ENCODE measurements at regions not wholly inside any gene's neighbourhood (a gene's known extent, or its start where the extent isn't known, plus 50 kb on each side); places are given as distances from the start of the nearest gene placed in this dataset.
"Not testable (repeated sequence)": the region's sequence is repeated elsewhere in the genome, so short reads cannot be mapped to it uniquely, and the experiment has no call there.

- H3K9me3 ChIP-seq; H3K4me3 ChIP-seq; H3K27me3 ChIP-seq; H3K4me1 ChIP-seq; DNase-seq; intact Hi-C loops (cut with DNase I; ENCODE audit: low total_unique reads); H3K27ac ChIP-seq; H3K36me3 ChIP-seq: not testable (repeated sequence)
- WGBS, 5 donors, result 91 to 96% (median 95%) methylated on average over 15 to 32 of the region's 32 CpGs
Observed at GRCh38 chr4:183044924-183045640, 54.0 kb upstream of the WWC2 start.

GRCh38 chr4:183038436-183038835 lies 60.6 kb upstream of the WWC2 start:
- WGBS, 5 donors, result 84 to 97% (median 94%) methylated on average over 3 of the region's 3 CpGs
- Histone ChIP-seq H3K9me3 (no peaks in the 10 kb centered on the region), H3K4me1 (no peaks in the 10 kb centered on the region), H3K4me3 (no peak overlapping the region), H3K36me3 (no peaks in the 10 kb centered on the region), H3K27ac (no peak overlapping the region), H3K27me3 (peaks cover 0 to 7% (median 0%) of the 10 kb centered on the region in 3 donors)
- no peak for DNase-seq
- intact Hi-C loops (cut with DNase I; ENCODE audit: low total_unique reads), result no loop called here
- TF ChIP-seq POLR2A (IDR thresholded peaks at IDR 0.05), result no peak
- TF ChIP-seq EP300 (IDR thresholded peaks at IDR 0.05), result no peak
- no peak for TF ChIP-seq CTCF (IDR thresholded peaks at IDR 0.05)
- no peak for TF ChIP-seq POLR2AphosphoS5 (IDR thresholded peaks at IDR 0.05)

- Histone ChIP-seq H3K36me3 (no peaks in the 10 kb centered on the region), H3K27ac (no peak overlapping the region), H3K9me3 (no peaks in the 10 kb centered on the region), H3K4me3 (no peak overlapping the region), H3K27me3 (peaks cover 0 to 7% (median 0%) of the 10 kb centered on the region in 3 donors), H3K4me1 (no peaks in the 10 kb centered on the region)
- DNase-seq, result no peak
- 32 to 44% (median 33%) methylated on average over 7 of the region's 7 CpGs for WGBS, 5 donors
- TF ChIP-seq EP300 (IDR thresholded peaks at IDR 0.05) (no peak), CTCF (IDR thresholded peaks at IDR 0.05) (no peak), POLR2A (IDR thresholded peaks at IDR 0.05) (no peak), POLR2AphosphoS5 (IDR thresholded peaks at IDR 0.05) (no peak)
- intact Hi-C loops (cut with DNase I; ENCODE audit: low total_unique reads), result no loop called here
Observed at GRCh38 chr4:183035726-183036415, 63.2 kb upstream of the WWC2 start.

- H3K4me1 ChIP-seq, result no peaks in the 10 kb centered on the region
- DNase-seq, result no peak
- H3K27ac ChIP-seq, result no peak overlapping the region
- TF ChIP-seq POLR2A (IDR thresholded peaks at IDR 0.05), result no peak
- TF ChIP-seq CTCF (IDR thresholded peaks at IDR 0.05), result no peak
- TF ChIP-seq POLR2AphosphoS5 (IDR thresholded peaks at IDR 0.05), result no peak
- peaks cover 0 to 7% (median 0%) of the 10 kb centered on the region in 3 donors for H3K27me3 ChIP-seq
- intact Hi-C loops (cut with DNase I; ENCODE audit: low total_unique reads), result no loop called here
- H3K9me3 ChIP-seq, result no peaks in the 10 kb centered on the region
- 55 to 74% (median 72%) methylated on average over 5 of the region's 5 CpGs for WGBS, 5 donors
- no peaks in the 10 kb centered on the region for H3K36me3 ChIP-seq
- H3K4me3 ChIP-seq, result no peak overlapping the region
Observed at GRCh38 chr4:183035256-183035655, 63.8 kb upstream of the WWC2 start.

DNA sequence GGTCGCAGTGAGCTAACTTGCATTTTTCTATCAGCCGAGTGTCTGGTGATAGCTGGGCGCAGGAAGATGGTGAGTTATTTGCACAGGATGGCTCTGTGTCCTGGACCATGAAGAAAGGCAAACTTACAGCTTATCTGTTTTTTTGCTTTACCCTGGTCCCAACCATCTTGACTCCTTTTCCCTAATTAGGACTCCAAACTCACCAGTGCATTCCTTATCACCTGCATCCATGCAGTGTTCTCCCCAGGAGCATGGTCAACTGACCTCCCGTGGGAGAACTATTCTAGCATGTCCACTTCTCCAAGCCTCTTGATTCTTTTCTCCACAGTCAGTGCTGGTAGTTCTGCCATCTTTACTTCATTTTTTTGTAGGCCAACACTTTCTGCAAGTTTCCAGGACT lies 68.2 kb upstream of the WWC2 start:
- H3K27ac ChIP-seq, result no peak overlapping the region
- no peaks in the 10 kb centered on the region for H3K4me1 ChIP-seq
- TF ChIP-seq POLR2AphosphoS5 (IDR thresholded peaks at IDR 0.05), result no peak
- no peak for TF ChIP-seq POLR2A (IDR thresholded peaks at IDR 0.05)
- no peak for TF ChIP-seq EP300 (IDR thresholded peaks at IDR 0.05)
- TF ChIP-seq CTCF (IDR thresholded peaks at IDR 0.05), result no peak
- DNase-seq, result no peak
- H3K4me3 ChIP-seq, result no peak overlapping the region
- H3K36me3 ChIP-seq, result no peaks in the 10 kb centered on the region
- intact Hi-C loops (cut with DNase I; ENCODE audit: low total_unique reads), result no loop called here
- WGBS, 5 donors, result 76 to 86% (median 78%) methylated on average over 4 of the region's 4 CpGs
- H3K27me3 ChIP-seq, result no peaks in the 10 kb centered on the region
- no peaks in the 10 kb centered on the region for H3K9me3 ChIP-seq

Measured in stomach (tissue), 8 donors.